ENCODE measurements at regions not wholly inside any gene's neighbourhood (a gene's known extent, or its start where the extent isn't known, plus 50 kb on each side); places are given as distances from the start of the nearest gene placed in this dataset.

- H3K9me3 Mint-ChIP-seq: no peaks in the 10 kb centered on the region
- H3K36me3 Mint-ChIP-seq: no peaks in the 10 kb centered on the region
- ATAC-seq (ENCODE audit: low read depth in 2 of 2) (no peak), DNase-seq (peak in 2 of 3 donors; percentile 6 to 24)
- peaks cover 0 to 1% (median 0%) of the 10 kb centered on the region in 4 donors for H3K4me1 Mint-ChIP-seq
- Histone ChIP-seq H3K4me3 (ENCODE audit: low read depth, low read length) (no peak overlapping the region), H3K27ac (ENCODE audit: insufficient read depth, low read length, poor library complexity, severe bottlenecking) (no peak overlapping the region), H3K27me3 (ENCODE audit: control insufficient read depth, insufficient read depth, low read length) (peaks cover 3% of the 10 kb centered on the region), H3K9me3 (ENCODE audit: control insufficient read depth in 2 of 2, low read length in 2 of 2) (no peaks in the 10 kb centered on the region), H3K4me1 (ENCODE audit: control insufficient read depth, insufficient read depth, low read length, poor library complexity, severe bottlenecking) (no peaks in the 10 kb centered on the region), H3K36me3 (ENCODE audit: control insufficient read depth, insufficient read depth, low read length) (no peaks in the 10 kb centered on the region)
- no peak overlapping the region for H3K4me3 Mint-ChIP-seq
- H3K27me3 Mint-ChIP-seq: peaks cover 12% of the 10 kb centered on the region
- no peak overlapping the region for H3K27ac Mint-ChIP-seq
Observed at GRCh38 chr14:62162998-62163589, 400.9 kb downstream of the SNAPC1 start.

GRCh38 chr14:62168564-62169155, 406.4 kb downstream of the SNAPC1 start:
- no peak overlapping the region for H3K4me3 Mint-ChIP-seq
- peaks cover 0 to 7% (median 0%) of the 10 kb centered on the region in 7 donors for H3K9me3 Mint-ChIP-seq
- Histone ChIP-seq H3K27me3 (ENCODE audit: control insufficient read depth, insufficient read depth, low read length) (peaks cover 3% of the 10 kb centered on the region), H3K9me3 (ENCODE audit: control insufficient read depth in 2 of 2, low read length in 2 of 2) (no peaks in the 10 kb centered on the region), H3K36me3 (ENCODE audit: control insufficient read depth, insufficient read depth, low read length) (no peaks in the 10 kb centered on the region), H3K4me3 (ENCODE audit: low read depth, low read length) (no peak overlapping the region), H3K27ac (ENCODE audit: insufficient read depth, low read length, poor library complexity, severe bottlenecking) (no peak overlapping the region), H3K4me1 (ENCODE audit: control insufficient read depth, insufficient read depth, low read length, poor library complexity, severe bottlenecking) (no peaks in the 10 kb centered on the region)
- peaks cover 12% of the 10 kb centered on the region for H3K27me3 Mint-ChIP-seq
- ATAC-seq (ENCODE audit: low read depth in 2 of 2) (no peak), DNase-seq (no peak)
- H3K36me3 Mint-ChIP-seq: no peaks in the 10 kb centered on the region
- H3K4me1 Mint-ChIP-seq: peaks cover 0 to 1% (median 0%) of the 10 kb centered on the region in 4 donors
- no peak overlapping the region for H3K27ac Mint-ChIP-seq

GRCh38 chr14:62179367-62180018, 417.3 kb downstream of the SNAPC1 start:
- H3K9me3 Mint-ChIP-seq: peaks cover 0 to 4% (median 0%) of the 10 kb centered on the region in 7 donors
- Histone ChIP-seq H3K4me3 (ENCODE audit: low read depth, low read length) (no peak overlapping the region), H3K27ac (ENCODE audit: insufficient read depth, low read length, poor library complexity, severe bottlenecking) (no peak overlapping the region), H3K9me3 (ENCODE audit: control insufficient read depth in 2 of 2, low read length in 2 of 2) (no peaks in the 10 kb centered on the region), H3K27me3 (ENCODE audit: control insufficient read depth, insufficient read depth, low read length) (peaks cover 2% of the 10 kb centered on the region), H3K36me3 (ENCODE audit: control insufficient read depth, insufficient read depth, low read length) (no peaks in the 10 kb centered on the region), H3K4me1 (ENCODE audit: control insufficient read depth, insufficient read depth, low read length, poor library complexity, severe bottlenecking) (no peaks in the 10 kb centered on the region)
- DNase-seq (peak in 1 of 3 donors; percentile 43), ATAC-seq (ENCODE audit: low read depth in 2 of 2) (no peak)
- H3K36me3 Mint-ChIP-seq: no peaks in the 10 kb centered on the region
- H3K27ac Mint-ChIP-seq: no peak overlapping the region
- H3K27me3 Mint-ChIP-seq: no peaks in the 10 kb centered on the region
- no peak overlapping the region for H3K4me3 Mint-ChIP-seq
- no peaks in the 10 kb centered on the region for H3K4me1 Mint-ChIP-seq

GRCh38 chr14:62181591-62181990, 419.4 kb downstream of the SNAPC1 start:
- DNase-seq (no peak), ATAC-seq (ENCODE audit: low read depth in 2 of 2) (no peak)
- Histone ChIP-seq H3K36me3 (ENCODE audit: control insufficient read depth, insufficient read depth, low read length) (no peaks in the 10 kb centered on the region), H3K27me3 (ENCODE audit: control insufficient read depth, insufficient read depth, low read length) (peaks cover 2% of the 10 kb centered on the region), H3K4me1 (ENCODE audit: control insufficient read depth, insufficient read depth, low read length, poor library complexity, severe bottlenecking) (no peaks in the 10 kb centered on the region), H3K27ac (ENCODE audit: insufficient read depth, low read length, poor library complexity, severe bottlenecking) (no peak overlapping the region), H3K4me3 (ENCODE audit: low read depth, low read length) (no peak overlapping the region), H3K9me3 (ENCODE audit: control insufficient read depth in 2 of 2, low read length in 2 of 2) (no peaks in the 10 kb centered on the region)
- no peaks in the 10 kb centered on the region for H3K36me3 Mint-ChIP-seq
- H3K9me3 Mint-ChIP-seq: peaks cover 0 to 4% (median 0%) of the 10 kb centered on the region in 7 donors
- H3K27me3 Mint-ChIP-seq: no peaks in the 10 kb centered on the region
- H3K4me3 Mint-ChIP-seq: no peak overlapping the region
- no peaks in the 10 kb centered on the region for H3K4me1 Mint-ChIP-seq
- H3K27ac Mint-ChIP-seq: no peak overlapping the region

DNA sequence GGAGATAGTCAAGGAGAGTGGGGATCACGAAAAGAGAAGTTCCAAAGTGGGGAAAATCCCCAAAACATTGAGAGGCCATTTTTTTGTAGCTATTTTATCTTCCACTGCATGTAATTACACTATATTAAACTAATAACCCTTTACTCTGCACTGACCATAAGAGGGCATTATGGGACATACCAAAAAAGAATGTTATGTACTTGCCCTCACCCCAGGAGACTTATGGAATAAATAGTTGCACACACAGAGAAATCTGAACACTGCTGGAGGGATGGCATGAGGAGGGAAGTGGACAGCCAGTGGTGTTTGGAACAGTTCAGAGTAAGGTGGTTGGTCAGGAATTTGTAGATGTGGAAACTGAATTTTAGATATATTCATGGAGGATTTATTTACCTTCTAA, 422.9 kb downstream of the SNAPC1 start:
- ATAC-seq (ENCODE audit: low read depth in 2 of 2) (no peak), DNase-seq (no peak)
- Mint-ChIP-seq H3K9me3 (peaks cover 0 to 2% (median 0%) of the 10 kb centered on the region in 7 donors), H3K27ac (no peak overlapping the region), H3K4me3 (no peak overlapping the region), H3K27me3 (peaks cover 4% of the 10 kb centered on the region), H3K4me1 (no peaks in the 10 kb centered on the region), H3K36me3 (no peaks in the 10 kb centered on the region)
- H3K36me3 ChIP-seq (ENCODE audit: control insufficient read depth, insufficient read depth, low read length): no peaks in the 10 kb centered on the region
- H3K4me3 ChIP-seq (ENCODE audit: low read depth, low read length): no peak overlapping the region
- no peaks in the 10 kb centered on the region for H3K4me1 ChIP-seq (ENCODE audit: control insufficient read depth, insufficient read depth, low read length, poor library complexity, severe bottlenecking)
- no peaks in the 10 kb centered on the region for H3K9me3 ChIP-seq (ENCODE audit: control insufficient read depth in 2 of 2, low read length in 2 of 2)
- no peak overlapping the region for H3K27ac ChIP-seq (ENCODE audit: insufficient read depth, low read length, poor library complexity, severe bottlenecking)
- H3K27me3 ChIP-seq (ENCODE audit: control insufficient read depth, insufficient read depth, low read length): peaks cover 2% of the 10 kb centered on the region

GRCh38 chr14:62187265-62187664, 425.0 kb downstream of the SNAPC1 start:
- Mint-ChIP-seq H3K4me1 (no peaks in the 10 kb centered on the region), H3K36me3 (no peaks in the 10 kb centered on the region), H3K27ac (no peak overlapping the region), H3K4me3 (no peak overlapping the region), H3K27me3 (peaks cover 11% of the 10 kb centered on the region), H3K9me3 (peaks cover 0 to 2% (median 0%) of the 10 kb centered on the region in 7 donors)
- H3K9me3 ChIP-seq (ENCODE audit: control insufficient read depth in 2 of 2, low read length in 2 of 2): no peaks in the 10 kb centered on the region
- DNase-seq: no peak
- H3K27me3 ChIP-seq (ENCODE audit: control insufficient read depth, insufficient read depth, low read length): peaks cover 2% of the 10 kb centered on the region
- H3K27ac ChIP-seq (ENCODE audit: insufficient read depth, low read length, poor library complexity, severe bottlenecking): no peak overlapping the region
- ATAC-seq (ENCODE audit: low read depth in 2 of 2): no peak
- H3K36me3 ChIP-seq (ENCODE audit: control insufficient read depth, insufficient read depth, low read length): no peaks in the 10 kb centered on the region
- H3K4me1 ChIP-seq (ENCODE audit: control insufficient read depth, insufficient read depth, low read length, poor library complexity, severe bottlenecking): no peaks in the 10 kb centered on the region
- no peak overlapping the region for H3K4me3 ChIP-seq (ENCODE audit: low read depth, low read length)

GRCh38 chr14:62189698-62190097, 427.5 kb downstream of the SNAPC1 start:
- Mint-ChIP-seq H3K27ac (no peak overlapping the region), H3K27me3 (peaks cover 15% of the 10 kb centered on the region), H3K36me3 (no peaks in the 10 kb centered on the region), H3K4me1 (no peaks in the 10 kb centered on the region), H3K9me3 (peaks cover 0 to 2% (median 0%) of the 10 kb centered on the region in 7 donors), H3K4me3 (no peak overlapping the region)
- no peaks in the 10 kb centered on the region for H3K4me1 ChIP-seq (ENCODE audit: control insufficient read depth, insufficient read depth, low read length, poor library complexity, severe bottlenecking)
- H3K9me3 ChIP-seq (ENCODE audit: control insufficient read depth in 2 of 2, low read length in 2 of 2): no peaks in the 10 kb centered on the region
- no peaks in the 10 kb centered on the region for H3K27me3 ChIP-seq (ENCODE audit: control insufficient read depth, insufficient read depth, low read length)
- H3K36me3 ChIP-seq (ENCODE audit: control insufficient read depth, insufficient read depth, low read length): no peaks in the 10 kb centered on the region
- no peak overlapping the region for H3K27ac ChIP-seq (ENCODE audit: insufficient read depth, low read length, poor library complexity, severe bottlenecking)
- no peak overlapping the region for H3K4me3 ChIP-seq (ENCODE audit: low read depth, low read length)
- ATAC-seq (ENCODE audit: low read depth in 2 of 2): no peak
- DNase-seq: no peak

All from CD4-positive, CD25-positive, alpha-beta regulatory T cell (primary cell).